ENCODE measurements at regions not wholly inside any gene's neighbourhood (a gene's known extent, or its start where the extent isn't known, plus 50 kb on each side); places are given as distances from the start of the nearest gene placed in this dataset.

DNA sequence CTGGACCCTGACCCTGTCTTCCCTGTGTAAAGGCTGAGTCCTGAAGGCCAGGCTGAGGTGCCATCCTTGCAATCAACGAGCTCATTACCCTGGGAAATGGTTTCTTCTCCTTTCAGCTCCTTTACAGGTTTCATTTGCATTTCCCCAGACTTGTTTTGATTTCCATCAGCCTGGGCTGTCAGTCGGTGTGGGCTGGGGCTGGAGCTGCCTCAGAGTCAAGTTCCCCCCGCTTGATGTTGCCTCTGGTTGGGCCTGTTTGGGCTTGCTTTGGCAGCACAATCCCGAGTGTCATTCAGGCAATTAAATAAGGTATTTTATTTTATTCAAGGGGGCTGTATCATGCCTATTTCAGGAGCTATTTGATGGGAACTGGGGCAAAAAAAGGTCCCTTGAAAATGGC, 424.9 kb downstream of the INSC start:
- no peak for DNase-seq (ENCODE audit: low read depth)

DNA sequence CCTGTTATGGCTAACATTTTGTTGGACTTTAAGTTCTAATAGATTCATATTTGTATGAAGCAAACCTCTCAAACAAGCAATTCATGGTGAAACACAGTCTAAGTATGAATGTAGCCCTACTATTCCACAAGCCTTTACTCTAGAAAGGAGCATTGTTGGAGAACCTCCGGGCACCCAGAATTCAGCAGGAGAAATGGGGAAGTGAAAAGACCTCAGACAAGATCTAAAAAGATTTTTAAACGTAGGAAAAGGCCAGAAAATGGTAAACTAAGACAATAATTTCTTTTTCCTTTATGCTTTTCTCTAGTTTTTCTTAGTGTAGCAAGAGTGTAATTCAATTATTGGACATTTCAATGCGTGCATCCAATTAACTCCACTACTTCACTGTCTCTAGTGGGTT, 426.4 kb downstream of the INSC start:
- DNase-seq (ENCODE audit: low read depth): no peak

DNA sequence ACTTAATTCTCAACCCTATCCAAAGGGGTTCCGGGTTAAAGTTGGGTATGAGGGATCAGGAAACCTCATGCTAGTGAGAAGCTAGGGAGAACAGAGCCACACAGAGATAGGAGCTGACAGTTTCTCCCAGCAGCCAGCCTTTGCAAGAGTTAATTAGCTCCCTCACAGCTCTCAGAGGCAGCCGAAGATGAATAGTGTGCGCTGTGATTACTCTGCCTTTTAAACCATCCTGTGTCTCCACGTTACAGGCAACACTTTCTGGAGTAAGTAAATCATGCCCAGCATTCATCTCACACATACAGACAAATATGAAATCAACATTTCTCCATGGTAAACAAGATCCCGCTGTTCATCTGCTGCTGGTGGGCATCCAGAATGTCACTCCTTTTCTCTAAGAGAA, 429.6 kb downstream of the INSC start:
- DNase-seq (ENCODE audit: low read depth): no peak

DNA sequence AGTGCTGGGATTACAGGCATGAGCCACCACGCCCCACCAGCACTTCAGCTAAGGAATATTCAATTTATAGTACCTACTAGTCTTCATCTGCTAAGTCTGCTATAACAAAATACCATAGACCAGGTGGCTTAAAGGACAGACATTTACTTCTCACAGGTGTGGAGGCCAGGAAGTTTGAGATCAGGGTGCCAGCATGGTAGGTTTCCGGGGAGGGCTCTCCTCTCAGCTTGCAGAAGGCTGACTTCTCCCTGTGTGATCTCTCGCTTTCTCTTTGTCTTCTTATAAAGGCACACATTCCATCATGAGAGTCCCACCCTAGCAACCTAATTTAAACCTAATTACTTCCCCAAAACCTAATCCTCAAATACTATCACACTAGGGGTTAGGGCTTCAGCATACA, 433.0 kb downstream of the INSC start:
- no peak for DNase-seq (ENCODE audit: low read depth)

GRCh38 chr11:15551901-15552851, 437.5 kb downstream of the INSC start:
- DNase-seq (ENCODE audit: low read depth): no peak

GRCh38 chr11:15555161-15555560, 440.4 kb downstream of the INSC start:
- no peak for DNase-seq (ENCODE audit: low read depth)

- no peak for DNase-seq (ENCODE audit: low read depth)
Observed at GRCh38 chr11:15557457-15558230, 442.9 kb downstream of the INSC start.

DNA sequence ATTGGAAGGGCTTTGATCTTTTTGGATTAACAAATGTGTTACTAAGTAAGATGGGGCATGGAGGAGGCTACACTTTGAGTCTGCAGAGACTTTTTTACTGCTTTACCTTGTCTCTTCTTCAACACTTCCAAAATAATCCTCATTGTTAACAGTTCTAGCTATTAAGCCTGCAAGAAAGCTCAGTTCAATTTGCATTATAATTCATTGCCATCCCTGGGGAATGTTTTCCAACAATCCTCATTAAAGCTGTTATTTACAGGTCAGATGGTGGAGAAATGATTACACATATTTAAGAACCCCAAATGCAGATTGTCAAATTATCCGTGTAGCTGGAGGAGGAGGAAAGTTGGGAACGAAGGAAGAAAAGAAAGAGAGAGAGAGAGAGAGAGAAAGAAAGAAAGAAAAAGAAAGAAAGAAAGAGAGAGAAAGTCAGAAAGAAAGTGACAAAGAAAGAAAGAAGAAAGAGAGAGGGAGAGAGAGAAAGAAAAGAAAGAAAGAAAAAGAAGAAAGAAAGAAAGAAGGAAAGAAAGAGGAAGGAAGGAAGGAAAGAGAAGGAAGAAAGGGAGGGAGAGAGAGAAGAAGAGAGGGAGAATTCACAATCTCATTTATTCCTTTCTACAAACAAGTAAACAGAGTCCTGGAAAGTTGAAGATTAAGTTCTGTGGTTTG, 443.9 kb downstream of the INSC start:
- DNase-seq (ENCODE audit: low read depth): no peak

DNA sequence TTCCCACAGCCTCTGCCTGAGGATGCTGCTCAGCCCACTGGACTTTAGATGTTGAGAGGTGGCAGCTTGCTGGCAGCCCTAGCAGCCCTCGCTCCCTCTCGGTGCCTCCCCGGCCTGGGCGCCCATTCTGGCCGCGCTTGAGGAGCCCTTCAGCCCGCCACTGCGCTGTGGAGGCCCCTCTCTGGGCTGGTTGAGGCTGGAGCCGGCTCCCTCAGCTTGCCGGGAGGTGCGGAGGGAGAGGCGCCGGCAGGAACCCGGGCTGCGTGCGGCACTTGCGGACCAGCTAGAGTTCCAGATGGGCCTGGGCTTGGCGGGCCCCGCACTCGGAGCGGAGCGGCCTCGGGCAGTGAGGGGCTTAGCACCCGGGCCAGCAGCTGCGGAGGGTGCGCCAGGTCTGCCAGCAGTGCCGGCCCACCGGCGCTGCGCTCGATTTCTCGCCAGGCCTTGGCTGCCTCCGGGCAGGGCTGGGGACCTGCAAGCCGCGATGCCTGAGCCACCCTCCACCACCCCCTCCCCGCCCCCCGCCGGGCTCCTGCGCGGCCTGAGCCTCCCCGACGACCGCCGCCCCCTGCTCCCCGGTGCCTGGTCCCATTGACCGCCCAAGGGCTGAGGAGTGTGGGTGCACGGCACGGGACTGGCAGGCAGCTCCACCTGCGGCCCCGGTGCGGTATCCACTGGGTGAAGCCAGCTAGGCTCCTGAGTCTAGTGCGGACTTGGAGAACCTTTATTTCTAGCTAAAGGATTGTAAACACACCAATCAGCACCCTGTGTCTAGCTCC, 446.2 kb downstream of the INSC start:
- no peak for DNase-seq (ENCODE audit: low read depth)

DNA sequence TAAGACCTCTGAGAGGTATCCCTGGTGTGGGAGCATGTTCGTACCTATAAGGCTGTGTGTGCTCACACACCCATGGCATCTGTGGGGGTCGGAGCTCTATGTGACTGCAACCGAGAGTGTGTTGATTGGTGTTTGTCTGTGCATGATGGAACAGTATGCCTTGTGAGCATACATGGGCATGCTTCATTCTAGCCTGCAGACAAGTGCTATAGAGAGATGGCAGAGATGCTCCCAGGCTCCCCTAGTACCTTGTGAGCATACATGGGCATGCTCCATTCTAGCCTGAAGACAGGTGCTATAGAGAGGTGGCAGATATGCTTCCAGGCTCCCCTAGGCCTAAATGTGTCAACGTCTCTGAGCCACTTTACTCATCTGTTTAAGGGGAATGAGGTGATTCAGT, 447.5 kb downstream of the INSC start:
- DNase-seq (ENCODE audit: low read depth): no peak

DNA sequence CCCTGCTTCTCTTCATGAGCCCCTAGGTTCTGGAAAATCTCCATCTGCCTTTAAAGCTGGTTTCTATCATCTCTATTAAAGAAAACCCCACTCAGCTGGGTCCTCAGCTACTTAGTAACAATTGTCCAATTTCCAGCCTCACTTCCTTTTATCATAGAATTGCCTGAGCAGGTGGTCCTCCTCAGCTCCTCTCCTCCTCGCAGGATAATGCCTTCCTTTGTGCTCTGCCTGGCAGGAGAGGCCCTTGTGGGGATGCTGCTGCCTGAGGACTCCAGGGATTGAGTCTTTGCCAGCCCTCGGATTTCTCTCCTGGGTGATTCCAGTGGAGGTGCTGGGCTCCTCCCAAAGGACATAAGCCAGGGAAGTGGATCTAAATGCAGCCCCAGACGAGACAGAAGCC, 448.3 kb downstream of the INSC start:
- DNase-seq (ENCODE audit: low read depth): no peak

- DNase-seq (ENCODE audit: low read depth): no peak
Observed at GRCh38 chr11:15565880-15566279, 451.2 kb downstream of the INSC start.

DNA sequence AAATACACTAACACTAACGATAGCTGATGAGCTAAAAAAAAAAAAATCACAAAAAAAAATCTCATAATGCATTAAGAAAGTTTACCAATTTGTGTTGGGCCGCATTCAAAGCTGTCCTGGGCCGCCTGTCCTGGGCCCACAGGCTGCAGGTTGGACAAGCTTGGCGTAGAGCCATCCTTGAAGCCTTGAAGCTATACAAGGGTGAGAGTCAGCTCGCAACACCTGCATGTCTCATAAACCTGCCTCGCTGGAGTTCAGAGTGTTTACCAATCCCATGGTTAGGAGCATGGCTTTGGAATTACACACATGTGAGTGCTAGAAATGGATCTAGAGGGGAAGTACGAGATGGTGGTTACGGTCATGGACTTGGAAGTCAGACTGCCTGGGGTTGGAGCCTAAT, 453.7 kb downstream of the INSC start:
- DNase-seq (ENCODE audit: low read depth): no peak

DNA sequence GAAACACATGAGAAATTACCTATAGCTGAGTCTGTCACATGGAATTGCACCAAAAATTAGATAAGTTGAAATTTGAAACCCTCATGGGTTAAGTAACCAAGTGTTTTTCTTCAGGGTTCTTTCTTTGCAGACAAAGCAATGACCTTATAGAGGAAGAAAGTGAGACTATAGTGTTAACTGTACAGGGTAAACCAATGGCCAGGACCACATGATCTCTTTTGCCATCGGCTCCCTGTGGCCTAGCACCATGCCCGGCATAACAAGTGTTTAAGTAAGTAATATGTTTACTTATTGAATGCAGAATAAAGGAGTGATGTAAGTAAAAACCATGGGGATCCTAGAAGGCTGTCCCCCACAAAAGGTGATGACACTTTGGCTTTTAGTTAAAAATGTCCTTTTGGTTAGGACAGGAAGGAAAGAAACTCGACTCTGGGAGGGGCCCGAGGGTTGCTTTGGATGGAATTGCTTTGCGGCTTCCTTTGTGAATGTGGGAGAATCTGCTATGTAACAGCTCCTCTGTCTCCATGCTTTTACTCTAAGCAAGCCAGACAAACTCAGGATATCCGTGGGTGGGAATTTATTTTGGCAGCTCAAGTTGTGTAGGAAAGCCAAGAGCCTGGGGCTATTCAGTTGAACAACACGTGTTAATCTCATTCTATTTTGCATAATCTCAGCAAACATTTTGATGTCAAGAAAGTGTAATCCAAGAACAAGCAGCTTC, 454.7 kb downstream of the INSC start:
- DNase-seq (ENCODE audit: low read depth): no peak

GRCh38 chr11:15575409-15575808, 460.7 kb downstream of the INSC start:
- no peak for DNase-seq (ENCODE audit: low read depth)

DNA sequence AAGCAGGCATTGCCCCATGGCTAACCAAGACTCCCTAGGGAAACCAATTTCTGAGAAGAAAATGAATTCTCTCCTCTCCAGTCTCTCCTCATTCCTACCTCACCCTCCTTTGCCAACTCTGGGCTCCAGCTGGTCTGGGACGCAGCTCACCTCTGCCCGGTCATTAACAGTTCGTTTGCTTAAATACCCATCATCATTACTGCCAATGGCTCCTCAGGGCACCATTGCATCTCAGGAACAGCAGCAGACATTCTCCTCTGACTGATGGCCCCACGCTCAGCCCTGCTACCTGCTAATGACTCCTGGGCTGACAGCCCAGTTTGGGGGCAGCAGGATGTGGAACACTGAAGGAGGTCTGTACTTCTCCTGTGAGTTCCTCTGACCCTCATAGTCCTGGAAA, 462.0 kb downstream of the INSC start:
- DNase-seq (ENCODE audit: low read depth): no peak

GRCh38 chr11:15577519-15577918, 462.8 kb downstream of the INSC start:
- DNase-seq (ENCODE audit: low read depth): no peak

DNA sequence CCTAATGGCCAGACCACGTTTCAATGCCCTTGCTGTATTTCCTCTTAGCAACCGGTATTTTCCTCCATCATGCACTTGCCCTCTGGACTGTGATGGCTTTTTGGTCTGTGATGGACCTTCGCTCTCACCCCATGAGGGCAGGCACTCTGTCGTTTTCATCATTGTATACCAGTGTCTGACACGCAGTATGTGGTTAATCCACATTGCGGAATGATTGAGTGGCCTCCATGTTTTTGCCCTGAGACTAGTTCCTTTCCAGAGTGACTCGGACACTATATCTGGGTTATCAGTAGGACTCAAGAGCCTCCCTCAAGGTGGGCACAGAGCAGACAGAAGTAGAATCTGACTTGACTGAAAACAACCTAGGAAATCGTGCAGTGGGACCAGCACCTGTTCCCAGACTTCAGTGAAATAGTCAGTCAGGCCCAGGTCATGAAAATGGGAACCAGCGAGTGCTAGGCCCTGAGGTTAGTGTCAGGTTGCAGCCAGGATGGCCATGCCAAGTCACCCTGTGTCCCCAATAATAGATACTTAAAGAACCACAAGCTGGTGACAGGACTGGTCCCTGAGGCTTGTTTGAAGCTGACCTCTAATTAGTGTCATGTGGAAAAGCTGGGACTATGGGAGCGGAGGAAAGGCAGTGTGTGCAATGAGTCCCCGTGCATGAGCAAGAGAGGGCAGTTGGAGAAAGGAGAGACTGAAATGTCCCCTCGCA, 464.7 kb downstream of the INSC start:
- DNase-seq (ENCODE audit: low read depth): no peak

DNA sequence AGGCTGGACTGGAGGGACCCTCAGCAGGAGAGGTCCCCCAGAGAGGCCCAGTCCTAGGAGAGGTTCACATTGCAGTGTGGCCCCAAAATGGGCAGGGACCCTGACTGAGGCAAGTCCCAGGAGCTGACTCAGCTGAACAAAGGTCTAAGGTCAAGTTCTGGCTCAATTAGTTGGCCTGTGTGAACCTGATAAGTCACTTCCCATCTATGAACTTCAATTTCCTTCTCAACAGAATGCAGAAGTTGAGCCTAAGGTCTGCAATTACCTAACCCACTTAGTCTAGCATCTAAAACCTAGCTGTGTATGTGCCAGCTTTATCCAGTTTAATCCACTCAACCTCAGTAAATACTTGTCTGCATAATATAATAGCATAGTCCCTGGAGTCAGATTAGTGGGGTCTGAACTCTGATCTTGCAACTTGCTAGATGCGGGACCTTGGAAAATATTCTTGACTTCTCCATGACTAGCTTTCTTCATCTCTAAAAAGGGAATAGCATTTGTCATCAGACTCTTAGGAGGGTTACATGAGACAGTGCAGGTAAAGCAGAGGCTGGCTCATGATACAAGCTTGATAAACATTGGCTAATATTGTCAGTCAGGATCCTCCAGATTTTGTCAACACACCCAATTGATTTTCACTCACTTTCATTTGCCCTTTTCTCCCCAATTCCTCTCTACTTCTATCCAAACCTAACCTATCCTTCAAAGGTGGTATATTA, 465.5 kb downstream of the INSC start:
- DNase-seq (ENCODE audit: low read depth): no peak

DNA sequence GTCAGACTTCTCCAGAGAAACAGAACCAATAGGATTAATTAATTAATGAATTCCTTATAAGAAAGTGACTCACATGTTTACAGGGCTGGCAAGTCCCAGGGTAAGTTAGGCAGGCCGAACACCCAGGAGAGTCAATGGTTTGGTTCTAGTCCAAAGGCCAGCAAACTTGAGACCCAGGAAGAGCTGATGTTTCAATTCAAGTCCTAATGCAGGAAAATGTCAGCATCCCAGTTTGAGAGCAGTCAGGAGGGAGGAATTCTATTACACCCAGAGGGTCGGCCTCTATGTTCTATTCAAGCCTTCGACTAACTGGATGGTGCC, 466.0 kb downstream of the INSC start:
- no peak for DNase-seq (ENCODE audit: low read depth)
